Gastrocnemius medialis (tissue), 4 donors: ENCODE measurements at regions not wholly inside any gene's neighbourhood (a gene's known extent, or its start where the extent isn't known, plus 50 kb on each side); places are given as distances from the start of the nearest gene placed in this dataset.

Experiments used
- ATAC-seq, 2 donors: fragments of 150-250 bp; one replicate each; pipeline ENCODE4 v1.9.1; 2016
- DNase-seq, 2 donors: peaks; one replicate each; pipeline ENCODE4 v3.0.0-alpha.2; 2019
- H3K27ac ChIP-seq, 4 donors: fragments of 200-600 bp; sonication (generic); 1 replicate in 1 of 4; 2 replicates in 3 of 4; pipeline ENCODE4 v1.5.1; 2016 to 2018; ENCODE audit warnings: mild to moderate bottlenecking in 2 of 4, moderate library complexity in 1 of 4
- H3K27me3 ChIP-seq, 3 donors: fragments of 200-600 bp; sonication (generic) in 2 of 3; 1 replicate in 1 of 3; 2 replicates in 2 of 3; pipeline versions ENCODE4 v1.5.1 to v1.6.0; 2016 to 2019; ENCODE audit warnings: mild to moderate bottlenecking in 1 of 3, moderate library complexity in 1 of 3
- H3K36me3 ChIP-seq, 2 donors: fragments of 200-600 bp; sonication (generic) in 1 of 2; one replicate each; pipeline ENCODE4 v1.5.1; 2017 to 2018
- H3K4me1 ChIP-seq, 2 donors: fragments of 200-600 bp; sonication (generic) in 1 of 2; one replicate each; pipeline ENCODE4 v1.5.1; 2016 to 2017; ENCODE audit warnings: mild to moderate bottlenecking in 2 of 2
- H3K4me3 ChIP-seq, 4 donors: fragments of 200-600 bp; sonication (generic) in 3 of 4; 1 replicate in 1 of 4; 2 replicates in 3 of 4; pipeline ENCODE4 v1.5.1; 2016 to 2019; ENCODE audit warnings: mild to moderate bottlenecking in 2 of 4
- H3K9me3 ChIP-seq, 3 donors: fragments of 200-600 bp; sonication (generic) in 2 of 3; 1 replicate in 1 of 3; 2 replicates in 2 of 3; pipeline ENCODE4 v1.5.1; 2016 to 2019
- CTCF ChIP-seq, 5 experiments: fragments of 450-650 bp in 3 of 5; fragments of 200-600 bp in 2 of 5; sonication (generic) in 2 of 5; IDR thresholded peaks in 4 of 5; conservative IDR thresholded peaks in 1 of 5; 1 replicate in 4 of 5; 2 replicates in 1 of 5; pipeline ENCODE4 v1.5.1; 2016 to 2019; ENCODE audit warnings: antibody characterized with exemption in 5 of 5, mild to moderate bottlenecking in 3 of 5, moderate library complexity in 3 of 5
- POLR2A ChIP-seq, 2 donors: fragments of 450-650 bp; IDR thresholded peaks; one replicate each; pipeline ENCODE4 v1.6.1; 2017; ENCODE audit warnings: antibody characterized with exemption in 2 of 2, mild to moderate bottlenecking in 2 of 2, moderate library complexity in 2 of 2
- in situ Hi-C, 4 donors: fragments of 200-750 bp; cut with MboI; loops; one replicate each; pipeline versions ENCODE4 v1.15.0 to v1.8.0; 2017; ENCODE audit warnings: low sequenced_read_pairs in 4 of 4
- intact Hi-C: fragments of 100-400 bp; cut with DNase I; formaldehyde crosslinking; loops from one replicate; pipeline ENCODE4 v1.15.1; 2023; ENCODE audit warnings: low total_unique reads

- no peaks in the 10 kb centered on the region for H3K9me3 ChIP-seq
- peaks cover 0 to 34% of the 10 kb centered on the region in 2 donors for H3K36me3 ChIP-seq
- intact Hi-C loops (loop anchor here (10.0 kb wide), 1 partner anchor 217 kb away; no protein-coding TSS in a partner anchor), in situ Hi-C loops (no loop called here)
- no peak for DNase-seq
- H3K4me3 ChIP-seq: no peak overlapping the region
- H3K27me3 ChIP-seq: no peaks in the 10 kb centered on the region
- ATAC-seq: peak; percentile 67 to 78
- peak in 1 of 2 donors; percentile 4 for TF ChIP-seq POLR2A (IDR thresholded peaks at IDR 0.05)
- TF ChIP-seq CTCF (IDR thresholded peaks at IDR 0.05 in 4 of 5, conservative IDR thresholded peaks at IDR 0.05 in 1 of 5): no peak
- peak overlapping the region; percentile 51 to 70 (median 65) for H3K27ac ChIP-seq
- H3K4me1 ChIP-seq: peaks cover 7 to 17% of the 10 kb centered on the region in 2 donors
These were observed 265.5 kb upstream of the CD180 start for GRCh38 chr5:67462147-67462546.

- Histone ChIP-seq H3K4me3 (no peak overlapping the region), H3K36me3 (peaks cover 0 to 8% of the 10 kb centered on the region in 2 donors), H3K9me3 (no peaks in the 10 kb centered on the region), H3K27me3 (no peaks in the 10 kb centered on the region), H3K4me1 (peaks cover 4 to 17% of the 10 kb centered on the region in 2 donors), H3K27ac (peak overlapping the region in 3 of 4 donors; percentile 28 to 60 (median 58))
- intact Hi-C loops: no loop called here
- TF ChIP-seq POLR2A (IDR thresholded peaks at IDR 0.05) (no peak), CTCF (IDR thresholded peaks at IDR 0.05 in 4 of 5, conservative IDR thresholded peaks at IDR 0.05 in 1 of 5) (no peak)
- no peak for DNase-seq
- in situ Hi-C loops: no loop called here
- peak; percentile 35 to 65 for ATAC-seq
These were observed 262.7 kb upstream of the CD180 start for GRCh38 chr5:67459253-67459652.

GRCh38 chr5:67455970-67456369 lies 259.4 kb upstream of the CD180 start:
- Histone ChIP-seq H3K4me1 (peaks cover 0 to 4% of the 10 kb centered on the region in 2 donors), H3K27ac (peak overlapping the region in 1 of 4 donors; percentile 1), H3K9me3 (no peaks in the 10 kb centered on the region), H3K27me3 (no peaks in the 10 kb centered on the region), H3K36me3 (no peaks in the 10 kb centered on the region), H3K4me3 (no peak overlapping the region)
- no peak for TF ChIP-seq CTCF (IDR thresholded peaks at IDR 0.05 in 4 of 5, conservative IDR thresholded peaks at IDR 0.05 in 1 of 5)
- TF ChIP-seq POLR2A (IDR thresholded peaks at IDR 0.05): no peak
- intact Hi-C loops (no loop called here), in situ Hi-C loops (no loop called here)
- DNase-seq (no peak), ATAC-seq (no peak)

GRCh38 chr5:67454957-67455561 lies 258.5 kb upstream of the CD180 start:
- no peak for ATAC-seq
- no peak overlapping the region for H3K4me3 ChIP-seq
- H3K4me1 ChIP-seq: peaks cover 0 to 4% of the 10 kb centered on the region in 2 donors
- H3K9me3 ChIP-seq: no peaks in the 10 kb centered on the region
- intact Hi-C loops: no loop called here
- no peak for DNase-seq
- H3K27ac ChIP-seq: no peak overlapping the region
- H3K27me3 ChIP-seq: no peaks in the 10 kb centered on the region
- H3K36me3 ChIP-seq: no peaks in the 10 kb centered on the region
- in situ Hi-C loops: no loop called here
- no peak for TF ChIP-seq CTCF (IDR thresholded peaks at IDR 0.05 in 4 of 5, conservative IDR thresholded peaks at IDR 0.05 in 1 of 5)
- TF ChIP-seq POLR2A (IDR thresholded peaks at IDR 0.05): no peak
